ENCODE measurements at regions not wholly inside any gene's neighbourhood (a gene's known extent, or its start where the extent isn't known, plus 50 kb on each side); places are given as distances from the start of the nearest gene placed in this dataset.

DNA sequence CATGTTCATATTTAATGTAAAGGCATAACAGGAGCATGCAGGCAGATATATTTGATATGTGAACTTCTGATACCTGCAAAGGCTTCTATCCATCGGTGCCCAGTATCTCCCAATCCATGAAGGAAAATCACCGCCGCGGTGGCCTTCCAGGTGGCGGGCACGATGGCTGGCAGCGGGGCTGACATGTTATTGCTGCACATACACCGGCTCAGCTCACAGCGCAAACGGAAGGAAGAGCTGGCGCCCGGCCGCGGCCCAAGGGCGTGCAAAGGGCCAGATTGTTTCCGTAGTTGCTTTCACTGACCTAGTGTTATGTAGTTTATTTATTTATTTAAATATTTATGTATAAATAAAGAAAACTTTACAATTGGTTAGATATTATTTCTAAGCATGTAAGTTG, 322.7 kb upstream of the PITX2 start:
- no peak for TF ChIP-seq EZH2 (IDR thresholded peaks at IDR 0.05; ENCODE audit: low read length)
- TF ChIP-seq, protein P1, sequence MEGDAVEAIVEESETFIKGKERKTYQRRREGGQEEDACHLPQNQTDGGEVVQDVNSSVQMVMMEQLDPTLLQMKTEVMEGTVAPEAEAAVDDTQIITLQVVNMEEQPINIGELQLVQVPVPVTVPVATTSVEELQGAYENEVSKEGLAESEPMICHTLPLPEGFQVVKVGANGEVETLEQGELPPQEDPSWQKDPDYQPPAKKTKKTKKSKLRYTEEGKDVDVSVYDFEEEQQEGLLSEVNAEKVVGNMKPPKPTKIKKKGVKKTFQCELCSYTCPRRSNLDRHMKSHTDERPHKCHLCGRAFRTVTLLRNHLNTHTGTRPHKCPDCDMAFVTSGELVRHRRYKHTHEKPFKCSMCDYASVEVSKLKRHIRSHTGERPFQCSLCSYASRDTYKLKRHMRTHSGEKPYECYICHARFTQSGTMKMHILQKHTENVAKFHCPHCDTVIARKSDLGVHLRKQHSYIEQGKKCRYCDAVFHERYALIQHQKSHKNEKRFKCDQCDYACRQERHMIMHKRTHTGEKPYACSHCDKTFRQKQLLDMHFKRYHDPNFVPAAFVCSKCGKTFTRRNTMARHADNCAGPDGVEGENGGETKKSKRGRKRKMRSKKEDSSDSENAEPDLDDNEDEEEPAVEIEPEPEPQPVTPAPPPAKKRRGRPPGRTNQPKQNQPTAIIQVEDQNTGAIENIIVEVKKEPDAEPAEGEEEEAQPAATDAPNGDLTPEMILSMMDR (optimal IDR thresholded peaks at IDR 0.05 in 1 of 3, IDR thresholded peaks at IDR 0.05 in 1 of 3, conservative IDR thresholded peaks at IDR 0.05 in 1 of 3; ENCODE audit: extremely low read depth in 1 of 3, insufficient read depth in 2 of 3, low read length in 3 of 3): no peak
- no peaks in the 10 kb centered on the region for H3K9me1 ChIP-seq (ENCODE audit: control insufficient read depth, extremely low read depth, insufficient read depth, low read length)
- H3K79me2 ChIP-seq (ENCODE audit: control insufficient read depth, insufficient read depth, low read length): no peaks in the 10 kb centered on the region
- no peak overlapping the region for H3K4me2 ChIP-seq (ENCODE audit: control insufficient read depth, extremely low read depth, insufficient read depth, low read depth, low read length)
- H4K20me1 ChIP-seq (ENCODE audit: control insufficient read depth, extremely low read depth, insufficient read depth, low read length): no peaks in the 10 kb centered on the region
- no peak overlapping the region for H3K27ac ChIP-seq (ENCODE audit: control insufficient read depth, insufficient read depth, low read length)
- DNase-seq (ENCODE audit: low read depth, low spot score) (no peak), FAIRE-seq (no peak)
- H3K9ac ChIP-seq (ENCODE audit: control insufficient read depth, extremely low read depth, insufficient read depth, low read length): no peak overlapping the region
- dilution Hi-C loops (cut with MboI; ENCODE audit: extremely low pct_ligation_motif_present, low sequenced_read_pairs): no loop called here
- H3K4me1 ChIP-seq (ENCODE audit: control insufficient read depth, extremely low read depth, insufficient read depth, low read length): no peaks in the 10 kb centered on the region
- no peaks in the 10 kb centered on the region for H3K9me3 ChIP-seq (ENCODE audit: control insufficient read depth, low read depth, low read length)
- no peaks in the 10 kb centered on the region for H3K27me3 ChIP-seq (ENCODE audit: control insufficient read depth, extremely low read depth, insufficient read depth, low read length)
- H3K36me3 ChIP-seq (ENCODE audit: control insufficient read depth in 2 of 2, extremely low read depth in 1 of 2, insufficient read depth in 2 of 2, low read length in 2 of 2): no peaks in the 10 kb centered on the region
- H2AFZ ChIP-seq (ENCODE audit: control insufficient read depth, low read length): no peak overlapping the region
- no peak overlapping the region for H3K4me3 ChIP-seq (ENCODE audit: control insufficient read depth in 2 of 3, extremely low read depth in 1 of 3, insufficient read depth in 2 of 3, low read depth in 1 of 3, low read length in 3 of 3)

- H3K4me1 ChIP-seq (ENCODE audit: control insufficient read depth, extremely low read depth, insufficient read depth, low read length): no peaks in the 10 kb centered on the region
- no peaks in the 10 kb centered on the region for H4K20me1 ChIP-seq (ENCODE audit: control insufficient read depth, extremely low read depth, insufficient read depth, low read length)
- no peak overlapping the region for H2AFZ ChIP-seq (ENCODE audit: control insufficient read depth, low read length)
- H3K27me3 ChIP-seq (ENCODE audit: control insufficient read depth, extremely low read depth, insufficient read depth, low read length): no peaks in the 10 kb centered on the region
- H3K9ac ChIP-seq (ENCODE audit: control insufficient read depth, extremely low read depth, insufficient read depth, low read length): no peak overlapping the region
- FAIRE-seq (no peak), DNase-seq (ENCODE audit: low read depth, low spot score) (no peak)
- no peaks in the 10 kb centered on the region for H3K36me3 ChIP-seq (ENCODE audit: control insufficient read depth in 2 of 2, extremely low read depth in 1 of 2, insufficient read depth in 2 of 2, low read length in 2 of 2)
- no peaks in the 10 kb centered on the region for H3K79me2 ChIP-seq (ENCODE audit: control insufficient read depth, insufficient read depth, low read length)
- no peaks in the 10 kb centered on the region for H3K9me1 ChIP-seq (ENCODE audit: control insufficient read depth, extremely low read depth, insufficient read depth, low read length)
- no peak overlapping the region for H3K4me3 ChIP-seq (ENCODE audit: control insufficient read depth in 2 of 3, extremely low read depth in 1 of 3, insufficient read depth in 2 of 3, low read depth in 1 of 3, low read length in 3 of 3)
- dilution Hi-C loops (cut with MboI; ENCODE audit: extremely low pct_ligation_motif_present, low sequenced_read_pairs): no loop called here
- no peak overlapping the region for H3K27ac ChIP-seq (ENCODE audit: control insufficient read depth, insufficient read depth, low read length)
- no peak for TF ChIP-seq EZH2 (IDR thresholded peaks at IDR 0.05; ENCODE audit: low read length)
- TF ChIP-seq, protein P1 (optimal IDR thresholded peaks at IDR 0.05 in 1 of 3, IDR thresholded peaks at IDR 0.05 in 1 of 3, conservative IDR thresholded peaks at IDR 0.05 in 1 of 3; ENCODE audit: extremely low read depth in 1 of 3, insufficient read depth in 2 of 3, low read length in 3 of 3): no peak
- no peaks in the 10 kb centered on the region for H3K9me3 ChIP-seq (ENCODE audit: control insufficient read depth, low read depth, low read length)
- H3K4me2 ChIP-seq (ENCODE audit: control insufficient read depth, extremely low read depth, insufficient read depth, low read depth, low read length): no peak overlapping the region
These were observed 326.7 kb upstream of the PITX2 start for GRCh38 chr4:110949542-110949941.

Measured in keratinocyte (primary cell).